Hepatocyte (in vitro differentiated cells): ENCODE measurements at regions not wholly inside any gene's neighbourhood (a gene's known extent, or its start where the extent isn't known, plus 50 kb on each side); places are given as distances from the start of the nearest gene placed in this dataset.

Experiments
- DNase-seq: peaks from one replicate; pipeline ENCODE4 v3.0.0-alpha.2; 2016; ENCODE audit warnings: low spot score
- H2AFZ ChIP-seq: fragments of 200-600 bp; sonication (generic); 2 replicates; pipeline ENCODE4 v1.6.0; 2016; ENCODE audit warnings: antibody characterized with exemption, mild to moderate bottlenecking
- H3K27ac ChIP-seq: fragments of 200-600 bp; sonication (generic); 2 replicates; pipeline ENCODE4 v1.5.1; 2016; ENCODE audit warnings: mild to moderate bottlenecking
- H3K27me3 ChIP-seq: fragments of 200-600 bp; sonication (generic); 2 replicates; pipeline ENCODE4 v1.6.1; 2016
- H3K36me3 ChIP-seq: fragments of 200-600 bp; sonication (generic); replicated peaks from 2 replicates; pipeline ENCODE4 v1.5.1; 2016; ENCODE audit warnings: low read depth; ENCODE audit not compliant: insufficient read depth
- H3K4me1 ChIP-seq: fragments of 200-600 bp; sonication (generic); 2 replicates; pipeline ENCODE4 v1.5.1; 2016; ENCODE audit warnings: mild to moderate bottlenecking, moderate library complexity; ENCODE audit not compliant: insufficient read depth
- H3K4me2 ChIP-seq: fragments of 200-600 bp; sonication (generic); 2 replicates; pipeline ENCODE4 v1.6.0; 2016
- H3K4me3 ChIP-seq: fragments of 200-600 bp; sonication (generic); 2 replicates; pipeline ENCODE4 v1.5.1; 2016; ENCODE audit warnings: mild to moderate bottlenecking
- H3K79me2 ChIP-seq: fragments of 200-600 bp; sonication (generic); 2 replicates; pipeline ENCODE4 v1.6.0; 2017; ENCODE audit warnings: mild to moderate bottlenecking
- H3K9me2 ChIP-seq: fragments of 200-600 bp; sonication (generic); replicated peaks from 2 replicates; pipeline ENCODE4 v1.6.0; 2017; ENCODE audit warnings: mild to moderate bottlenecking; ENCODE audit not compliant: insufficient read depth
- H3K9me3 ChIP-seq: fragments of 200-600 bp; sonication (generic); 2 replicates; pipeline ENCODE4 v1.5.1; 2016; ENCODE audit warnings: low read depth, mild to moderate bottlenecking
- H4K20me1 ChIP-seq: fragments of 200-600 bp; sonication (generic); 2 replicates; pipeline ENCODE4 v1.6.0; 2016; ENCODE audit warnings: mild to moderate bottlenecking; ENCODE audit not compliant: insufficient read depth, poor library complexity, severe bottlenecking
- EZH2 ChIP-seq: fragments of 200-600 bp; sonication (generic); IDR thresholded peaks from 2 replicates; pipeline ENCODE4 v1.6.1; 2016; ENCODE audit warnings: antibody characterized with exemption, mild to moderate bottlenecking, borderline replicate concordance
- EZH2phosphoT487 ChIP-seq: fragments of 200-600 bp; sonication (generic); IDR thresholded peaks from one replicate; pipeline ENCODE4 v1.6.1; 2018; ENCODE audit warnings: antibody characterized with exemption, mild to moderate bottlenecking, low read depth, moderate library complexity; ENCODE audit not compliant: unreplicated experiment, severe bottlenecking
- WGBS: methylation state at CpG from one replicate; pipeline ENCODE4 v1.1.6; 2016; ENCODE audit warnings: low lambda C conversion rate; ENCODE audit errors: missing lambda C conversion rate; 5-methylcytosine and 5-hydroxymethylcytosine counted together
- TF ChIP-seq, protein P1 (sequence below): fragments of 200-600 bp; sonication (generic); IDR thresholded peaks from 2 replicates; pipeline ENCODE4 v1.5.1; 2016; ENCODE audit warnings: antibody characterized with exemption, mild to moderate bottlenecking; ENCODE audit not compliant: poor library complexity

- Histone ChIP-seq H4K20me1 (no peaks in the 10 kb centered on the region), H3K4me1 (no peaks in the 10 kb centered on the region), H3K9me3 (no peaks in the 10 kb centered on the region), H3K36me3 (no peaks in the 10 kb centered on the region), H3K9me2 (no peaks in the 10 kb centered on the region), H3K79me2 (no peaks in the 10 kb centered on the region), H3K27me3 (no peaks in the 10 kb centered on the region), H3K4me3 (no peak overlapping the region), H3K4me2 (no peak overlapping the region), H2AFZ (no peak overlapping the region), H3K27ac (no peak overlapping the region)
- no peak for DNase-seq
- TF ChIP-seq EZH2 (no peak), EZH2phosphoT487 (no peak)
- TF ChIP-seq, protein P1, sequence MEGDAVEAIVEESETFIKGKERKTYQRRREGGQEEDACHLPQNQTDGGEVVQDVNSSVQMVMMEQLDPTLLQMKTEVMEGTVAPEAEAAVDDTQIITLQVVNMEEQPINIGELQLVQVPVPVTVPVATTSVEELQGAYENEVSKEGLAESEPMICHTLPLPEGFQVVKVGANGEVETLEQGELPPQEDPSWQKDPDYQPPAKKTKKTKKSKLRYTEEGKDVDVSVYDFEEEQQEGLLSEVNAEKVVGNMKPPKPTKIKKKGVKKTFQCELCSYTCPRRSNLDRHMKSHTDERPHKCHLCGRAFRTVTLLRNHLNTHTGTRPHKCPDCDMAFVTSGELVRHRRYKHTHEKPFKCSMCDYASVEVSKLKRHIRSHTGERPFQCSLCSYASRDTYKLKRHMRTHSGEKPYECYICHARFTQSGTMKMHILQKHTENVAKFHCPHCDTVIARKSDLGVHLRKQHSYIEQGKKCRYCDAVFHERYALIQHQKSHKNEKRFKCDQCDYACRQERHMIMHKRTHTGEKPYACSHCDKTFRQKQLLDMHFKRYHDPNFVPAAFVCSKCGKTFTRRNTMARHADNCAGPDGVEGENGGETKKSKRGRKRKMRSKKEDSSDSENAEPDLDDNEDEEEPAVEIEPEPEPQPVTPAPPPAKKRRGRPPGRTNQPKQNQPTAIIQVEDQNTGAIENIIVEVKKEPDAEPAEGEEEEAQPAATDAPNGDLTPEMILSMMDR: no peak
These were observed 140.8 kb upstream of the COL3A1 start for GRCh38 chr2:188833331-188833730.

DNA sequence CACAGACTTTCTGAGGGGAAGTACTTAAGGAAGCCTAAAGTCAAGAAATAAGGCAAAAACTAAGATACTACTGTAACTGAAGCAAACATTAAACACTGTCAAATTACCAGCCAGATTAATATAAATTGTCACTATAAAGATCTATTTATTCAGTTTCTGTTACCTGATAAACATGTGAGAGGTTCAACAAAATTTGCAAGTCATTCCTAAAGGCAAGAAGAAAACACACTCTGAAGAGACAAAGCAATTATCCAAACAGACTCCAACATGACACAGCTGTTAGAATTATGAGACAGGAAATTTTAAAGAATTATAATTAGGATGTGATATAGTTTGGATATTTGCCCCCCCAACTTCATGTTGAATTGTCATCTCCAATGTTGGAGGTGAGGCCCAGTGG is 140.4 kb upstream of the COL3A1 start:
- TF ChIP-seq EZH2phosphoT487: no peak
- no peak for TF ChIP-seq EZH2
- TF ChIP-seq, protein P1: no peak

DNA sequence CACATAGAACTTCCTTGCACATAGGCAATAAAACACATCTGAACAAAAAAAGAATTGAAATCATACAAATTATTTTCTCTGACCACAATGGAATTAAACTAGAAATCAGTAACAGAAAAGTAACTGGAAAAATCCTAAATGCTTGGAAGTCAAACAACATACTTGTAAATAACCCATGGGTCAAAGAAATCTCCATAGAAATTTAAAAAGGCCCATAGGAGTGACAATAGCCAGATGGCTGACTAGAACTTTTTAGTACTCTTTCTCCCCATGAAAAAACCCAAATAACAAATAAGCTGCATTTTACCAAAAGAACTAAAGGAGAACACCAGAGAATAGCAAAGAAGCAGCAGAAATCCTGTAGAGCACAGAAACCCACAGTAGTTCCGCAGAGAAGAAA is 139.2 kb upstream of the COL3A1 start:
- no peaks in the 10 kb centered on the region for H3K79me2 ChIP-seq
- no peak overlapping the region for H3K4me2 ChIP-seq
- H4K20me1 ChIP-seq: no peaks in the 10 kb centered on the region
- WGBS: 45% methylated on average over 1 of the region's 1 CpG
- H2AFZ ChIP-seq: no peak overlapping the region
- H3K9me2 ChIP-seq: no peaks in the 10 kb centered on the region
- H3K27me3 ChIP-seq: no peaks in the 10 kb centered on the region
- no peak for DNase-seq
- no peaks in the 10 kb centered on the region for H3K36me3 ChIP-seq
- TF ChIP-seq EZH2phosphoT487 (no peak), EZH2 (no peak)
- TF ChIP-seq, protein P1: no peak
- no peaks in the 10 kb centered on the region for H3K4me1 ChIP-seq
- H3K27ac ChIP-seq: no peak overlapping the region
- no peak overlapping the region for H3K4me3 ChIP-seq
- no peaks in the 10 kb centered on the region for H3K9me3 ChIP-seq

More for the DNA sequence above, 140.4 kb upstream of the COL3A1 start:
- Histone ChIP-seq H4K20me1 (no peaks in the 10 kb centered on the region), H3K4me1 (no peaks in the 10 kb centered on the region), H2AFZ (no peak overlapping the region), H3K4me2 (no peak overlapping the region), H3K27me3 (no peaks in the 10 kb centered on the region), H3K79me2 (no peaks in the 10 kb centered on the region), H3K4me3 (no peak overlapping the region), H3K9me2 (no peaks in the 10 kb centered on the region), H3K27ac (no peak overlapping the region), H3K36me3 (no peaks in the 10 kb centered on the region), H3K9me3 (no peaks in the 10 kb centered on the region)
- DNase-seq: no peak

DNA sequence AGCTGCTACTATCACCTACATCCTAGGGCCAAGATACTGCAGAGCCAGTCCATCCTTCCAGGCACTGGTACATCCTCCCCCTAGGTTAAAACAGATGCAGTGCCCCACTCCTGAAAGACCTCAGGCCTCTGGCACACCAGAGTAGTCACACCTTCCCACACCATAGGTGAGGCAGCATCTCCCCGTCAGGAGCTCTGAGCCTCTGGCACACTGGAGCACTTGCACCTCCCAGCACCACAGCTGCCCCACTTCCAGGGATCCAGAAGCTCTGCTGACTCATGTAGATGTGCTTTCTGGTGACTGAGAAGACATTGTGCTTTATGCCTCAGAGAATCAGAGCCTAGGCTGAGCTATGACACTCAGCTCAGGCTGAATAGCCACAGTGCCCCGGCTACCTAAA is 138.4 kb upstream of the COL3A1 start:
- no peak for DNase-seq
- H3K36me3 ChIP-seq: no peaks in the 10 kb centered on the region
- H3K9me3 ChIP-seq: no peaks in the 10 kb centered on the region
- H3K4me1 ChIP-seq: no peaks in the 10 kb centered on the region
- no peaks in the 10 kb centered on the region for H3K27me3 ChIP-seq
- no peak overlapping the region for H2AFZ ChIP-seq
- no peak overlapping the region for H3K27ac ChIP-seq
- no peaks in the 10 kb centered on the region for H3K9me2 ChIP-seq
- no peaks in the 10 kb centered on the region for H3K79me2 ChIP-seq
- H3K4me2 ChIP-seq: no peak overlapping the region
- TF ChIP-seq, protein P1: no peak
- TF ChIP-seq EZH2phosphoT487 (no peak), EZH2 (no peak)
- 94% methylated on average over 2 of the region's 2 CpGs for WGBS
- no peak overlapping the region for H3K4me3 ChIP-seq
- no peaks in the 10 kb centered on the region for H4K20me1 ChIP-seq
